SK-N-SH (cell line): ENCODE measurements at regions not wholly inside any gene's neighbourhood (a gene's known extent, or its start where the extent isn't known, plus 50 kb on each side); places are given as distances from the start of the nearest gene placed in this dataset.

Source experiments
- CTCF ChIA-PET: fragments of 300-600, 350-600 bp; formaldehyde crosslinking; extraction: SDS; loops from one replicate; lab custom pipeline; 2021; lab: Yijun Ruan, JAX
- POLR2A ChIA-PET: fragments of 350-600 bp; sonication (Branson Sonifier 250); formaldehyde crosslinking; extraction: SDS; loops from one replicate; lab custom pipeline; 2020; ENCODE audit warnings: antibody characterized with exemption, inconsistent platforms; lab: Yijun Ruan, JAX
- DNase-seq: peaks from one replicate; pipeline ENCODE4 v3.0.0; 2012
- H2AFZ ChIP-seq: fragments of 200-600 bp; sonication (generic); 2 replicates; pipeline ENCODE4 v1.8.1; 2016; ENCODE audit warnings: antibody characterized with exemption, mild to moderate bottlenecking, low read depth
- H3F3A ChIP-seq: fragments of 200-600 bp; sonication (generic); replicated peaks from 2 replicates; pipeline ENCODE3; 2016; ENCODE audit warnings: antibody characterized with exemption, mild to moderate bottlenecking; ENCODE audit not compliant: insufficient read depth
- H3K27ac ChIP-seq, 2 experiments: fragments of 200-500 bp in 1 of 2; fragments of 200-600 bp in 1 of 2; sonication (Bioruptor generic) in 1 of 2; sonication (generic), shearing (Covaris generic) in 1 of 2; 2 replicates each; pipeline versions ENCODE4 v1.5.1 to v1.6.1; 2014 to 2016; ENCODE audit warnings: low read depth in 2 of 2, inconsistent platforms in 1 of 2, low read length in 1 of 2, mild to moderate bottlenecking in 1 of 2, mixed read lengths in 1 of 2
- H3K27me3 ChIP-seq: fragments of 200-600 bp; sonication (generic), shearing (Covaris generic); 2 replicates; pipeline ENCODE4 v1.6.1; 2016; ENCODE audit warnings: mixed run types; ENCODE audit not compliant: insufficient read depth
- H3K36me3 ChIP-seq, 2 experiments: fragments of 200-500 bp in 1 of 2; fragments of 200-600 bp in 1 of 2; sonication (Bioruptor generic) in 1 of 2; sonication (generic) in 1 of 2; replicated peaks in 1 of 2; 2 replicates each; pipeline versions ENCODE3 to v1.5.1; 2014 to 2016; ENCODE audit warnings: low read length in 1 of 2, mild to moderate bottlenecking in 1 of 2; ENCODE audit not compliant: insufficient read depth in 2 of 2, control insufficient read depth in 1 of 2
- H3K4me1 ChIP-seq, 2 experiments: fragments of 200-500 bp in 1 of 2; fragments of 200-600 bp in 1 of 2; sonication (Bioruptor generic) in 1 of 2; sonication (generic), shearing (Covaris generic) in 1 of 2; 2 replicates each; pipeline versions ENCODE4 v1.5.1 to v1.6.1; 2014 to 2016; ENCODE audit warnings: low read depth in 1 of 2, low read length in 1 of 2, mixed run types in 1 of 2; ENCODE audit not compliant: insufficient read depth in 2 of 2, control insufficient read depth in 1 of 2
- H3K4me2 ChIP-seq: fragments of 200-600 bp; sonication (generic), shearing (Covaris generic); 2 replicates; pipeline ENCODE4 v1.6.1; 2017; ENCODE audit warnings: mixed run types
- H3K4me3 ChIP-seq, 2 experiments: fragments of 200-500 bp in 1 of 2; fragments of 200-600 bp in 1 of 2; sonication (Bioruptor generic) in 1 of 2; sonication (generic), shearing (Covaris generic) in 1 of 2; 2 replicates each; pipeline versions ENCODE4 v1.5.1 to v1.8.1; 2014 to 2016; ENCODE audit warnings: low read depth in 2 of 2, inconsistent platforms in 1 of 2, low read length in 1 of 2, mild to moderate bottlenecking in 1 of 2, mixed read lengths in 1 of 2, moderate library complexity in 1 of 2
- H3K79me2 ChIP-seq: fragments of 200-600 bp; sonication (generic); 2 replicates; pipeline ENCODE4 v1.8.1; 2017; ENCODE audit warnings: mild to moderate bottlenecking; ENCODE audit not compliant: insufficient read depth
- H3K9ac ChIP-seq: fragments of 200-600 bp; sonication (generic); 2 replicates; pipeline ENCODE4 v1.6.1; 2017; ENCODE audit warnings: mixed run types
- H3K9me2 ChIP-seq: fragments of 200-600 bp; sonication (generic); 2 replicates; pipeline ENCODE4 v1.6.1; 2017; ENCODE audit warnings: mixed run types
- H3K9me3 ChIP-seq: fragments of 200-600 bp; sonication (generic); 2 replicates; pipeline ENCODE4 v1.6.1; 2017; ENCODE audit warnings: mixed run types, mild to moderate bottlenecking, moderate library complexity
- H4K20me1 ChIP-seq: fragments of 200-600 bp; sonication (generic); 2 replicates; pipeline ENCODE4 v1.6.1; 2017; ENCODE audit warnings: mild to moderate bottlenecking, mixed run types; ENCODE audit not compliant: insufficient read depth
- CHD2 ChIP-seq: fragments of 150-350 bp; IDR thresholded peaks from 2 replicates; pipeline ENCODE4 v1.6.1; 2018; ENCODE audit warnings: low read length; ENCODE audit not compliant: partially characterized antibody
- CTCF ChIP-seq: fragments of 200-600 bp; sonication (generic); IDR thresholded peaks from 2 replicates; pipeline ENCODE4 v1.6.1; 2017; ENCODE audit warnings: antibody characterized with exemption, mild to moderate bottlenecking, moderate library complexity
- EP300 ChIP-seq, 2 experiments: IDR thresholded peaks; 2 replicates each; pipeline versions ENCODE4 v1.4.0 to v1.6.1; 2012; ENCODE audit warnings: borderline replicate concordance in 1 of 2, low read depth in 1 of 2, low read length in 1 of 2
- EZH2phosphoT487 ChIP-seq: fragments of 200-600 bp; sonication (generic); IDR thresholded peaks from 2 replicates; pipeline ENCODE4 v1.6.1; 2017; ENCODE audit warnings: low read depth, mixed run types, mild to moderate bottlenecking, antibody characterized with exemption, moderate library complexity, borderline replicate concordance
- FOXJ3 ChIP-seq: sonication (generic); formaldehyde crosslinking; IDR thresholded peaks from 2 replicates; pipeline ENCODE4 v1.5.1; 2020; ENCODE audit warnings: mild to moderate bottlenecking, missing genetic modification reagents
- GABPA ChIP-seq: IDR thresholded peaks from 2 replicates; pipeline ENCODE4 v1.4.0; 2012; ENCODE audit warnings: low read depth, mild to moderate bottlenecking
- MAX ChIP-seq: IDR thresholded peaks from 2 replicates; pipeline ENCODE4 v1.4.0; 2012; ENCODE audit warnings: low read depth
- MEF2A ChIP-seq: IDR thresholded peaks from 2 replicates; pipeline ENCODE4 v1.4.0; 2012; ENCODE audit warnings: low read depth, borderline replicate concordance
- MXI1 ChIP-seq: IDR thresholded peaks from 2 replicates; pipeline ENCODE4 v1.6.1; 2012; ENCODE audit warnings: mild to moderate bottlenecking, low read depth, low read length, improper control_type of control experiment
- NFIC ChIP-seq: IDR thresholded peaks from 2 replicates; pipeline ENCODE4 v1.4.0; 2012; ENCODE audit warnings: borderline replicate concordance
- NRF1 ChIP-seq: IDR thresholded peaks from 2 replicates; pipeline ENCODE4 v1.6.1; 2012; ENCODE audit warnings: low read depth, mild to moderate bottlenecking, low read length
- PBX3 ChIP-seq: IDR thresholded peaks from 2 replicates; pipeline ENCODE4; 2012
- POLR2AphosphoS5 ChIP-seq: IDR thresholded peaks from 2 replicates; pipeline ENCODE4 v1.6.1; 2012; ENCODE audit warnings: low read depth, low read length
- RAD21 ChIP-seq: IDR thresholded peaks from 2 replicates; pipeline ENCODE4 v1.6.1; 2012; ENCODE audit warnings: mild to moderate bottlenecking, low read length
- RCOR1 ChIP-seq: fragments of 150-350 bp; IDR thresholded peaks from 2 replicates; pipeline ENCODE4 v1.6.1; 2017; ENCODE audit warnings: antibody characterized with exemption, low read length
- RXRA ChIP-seq: IDR thresholded peaks from 2 replicates; pipeline ENCODE4 v1.4.0; 2012; ENCODE audit warnings: low read depth, mild to moderate bottlenecking, borderline replicate concordance
- SMC3 ChIP-seq: IDR thresholded peaks from 2 replicates; pipeline ENCODE4 v1.6.1; 2012; ENCODE audit warnings: low read depth, low read length, improper control_type of control experiment
- TAF1 ChIP-seq: IDR thresholded peaks from 2 replicates; pipeline ENCODE4 v1.6.1; 2012; ENCODE audit warnings: low read depth, mild to moderate bottlenecking, low read length, moderate library complexity, borderline replicate concordance
- TCF12 ChIP-seq: IDR thresholded peaks from 2 replicates; pipeline ENCODE4 v1.4.0; 2012
- USF1 ChIP-seq: IDR thresholded peaks from 2 replicates; pipeline ENCODE4 v1.4.0; 2012; ENCODE audit warnings: low read depth, borderline replicate concordance
- ZBTB33 ChIP-seq: IDR thresholded peaks from 2 replicates; pipeline ENCODE4 v1.4.0; 2012; ENCODE audit warnings: low read depth, borderline replicate concordance
- WGBS: methylation state at CpG from one replicate; pipeline ENCODE4 v1.1.6; 2017; ENCODE audit warnings: low lambda C conversion rate; 5-methylcytosine and 5-hydroxymethylcytosine counted together

- Histone ChIP-seq H3K36me3 (no peaks in the 10 kb centered on the region), H3K4me3 (no peak overlapping the region), H2AFZ (no peak overlapping the region), H3K9me2 (no peaks in the 10 kb centered on the region), H3K79me2 (no peaks in the 10 kb centered on the region), H4K20me1 (no peaks in the 10 kb centered on the region), H3F3A (no peaks in the 10 kb centered on the region), H3K4me1 (no peaks in the 10 kb centered on the region), H3K9me3 (no peaks in the 10 kb centered on the region), H3K27me3 (no peaks in the 10 kb centered on the region)
- POLR2A ChIA-PET: no interaction called here
- 8% methylated on average over 2 of the region's 2 CpGs for WGBS
- CTCF ChIA-PET: no interaction called here
- TF ChIP-seq CTCF (no peak), CHD2 (no peak), FOXJ3 (CRISPR knock-in tag) (no peak), MXI1 (no peak), EP300 (IDR thresholded peaks at IDR 0.05; ENCODE audit: borderline replicate concordance in 1 of 2, low read depth in 1 of 2, low read length in 1 of 2) (no peak), POLR2AphosphoS5 (no peak), TCF12 (no peak), NRF1 (no peak), SMC3 (no peak), RCOR1 (no peak), MAX (no peak), TAF1 (no peak), RXRA (no peak), EZH2phosphoT487 (no peak), MEF2A (no peak), GABPA (no peak), USF1 (no peak), NFIC (no peak)
- TF ChIP-seq, all 33 proteins: peak for 0
- no peak for DNase-seq
- no peak overlapping the region for H3K4me2 ChIP-seq
- no peak overlapping the region for H3K27ac ChIP-seq
- H3K9ac ChIP-seq: no peak overlapping the region
Observed at GRCh38 chr12:59946635-59947034, 350.8 kb downstream of the SLC16A7 start.

- H3K9me2 ChIP-seq: no peaks in the 10 kb centered on the region
- H3K9me3 ChIP-seq: no peaks in the 10 kb centered on the region
- H2AFZ ChIP-seq: no peak overlapping the region
- WGBS: 8% methylated on average over 1 of the region's 1 CpG
- H3F3A ChIP-seq: no peaks in the 10 kb centered on the region
- no peaks in the 10 kb centered on the region; the same call in 1 of the 2 replicates for H3K27me3 ChIP-seq
- ChIA-PET POLR2A (no interaction called here), CTCF (no interaction called here)
- H3K4me2 ChIP-seq: no peak overlapping the region
- H3K4me1 ChIP-seq: no peaks in the 10 kb centered on the region
- no peak overlapping the region for H3K4me3 ChIP-seq
- H3K27ac ChIP-seq: no peak overlapping the region
- DNase-seq: no peak
- no peaks in the 10 kb centered on the region for H3K79me2 ChIP-seq
- no peak overlapping the region for H3K9ac ChIP-seq
- H4K20me1 ChIP-seq: no peaks in the 10 kb centered on the region
- H3K36me3 ChIP-seq: no peaks in the 10 kb centered on the region
- TF ChIP-seq RAD21 (no peak), NFIC (no peak), GABPA (no peak), MAX (no peak), NRF1 (no peak), SMC3 (no peak), EZH2phosphoT487 (no peak), MXI1 (no peak), TAF1 (no peak), POLR2AphosphoS5 (no peak), ZBTB33 (no peak), FOXJ3 (CRISPR knock-in tag) (no peak), PBX3 (no peak), RXRA (no peak), MEF2A (no peak)
Observed at GRCh38 chr12:59963546-59963945, 367.7 kb downstream of the SLC16A7 start.
